K562 (cell line): ENCODE measurements at regions not wholly inside any gene's neighbourhood (a gene's known extent, or its start where the extent isn't known, plus 50 kb on each side); places are given as distances from the start of the nearest gene placed in this dataset.

ENCODE experiments used
- ATAC-seq: fragments of 200-7000 bp; cut with Tn5 transposase; 3 replicates; pipeline ENCODE4 v1.9.1; 2020; ENCODE audit warnings: moderate library complexity
- BruUV-seq: library from RNA; stranded (reverse); fragments of 400-500 nt; replicated peaks from 2 replicates; lab custom pipeline; 2021; lab: Mats Ljungman, UMichigan
- CTCF ChIA-PET: fragments of 300-600 bp; formaldehyde crosslinking; extraction: SDS; loops from one replicate; lab custom pipeline; 2021; ENCODE audit warnings: low intra/inter-chr PET ratio; lab: Yijun Ruan, JAX
- POLR2A ChIA-PET: fragments of 300-600, 350-650 bp; sonication (Branson Sonifier 250); formaldehyde crosslinking; extraction: SDS; loops from one replicate; lab custom pipeline; 2021; ENCODE audit warnings: antibody characterized with exemption, inconsistent platforms; lab: Yijun Ruan, JAX
- DNase-seq, 4 experiments: peaks; one replicate each; pipeline versions ENCODE4 v3.0.0 to v3.0.0-alpha.2; 2011 to 2018; ENCODE audit warnings: low spot score in 3 of 4, mixed read lengths in 3 of 4; ENCODE audit errors: extremely low read depth in 1 of 4
- FAIRE-seq: peaks from 2 replicates; lab custom pipeline; 2011; peaks lifted over from hg19 to GRCh38; lab: Jason Lieb, UNC
- H2AFZ ChIP-seq: 2 replicates; pipeline ENCODE4 v1.6.0; 2011; ENCODE audit warnings: low read depth, low read length, control low read depth, inconsistent platforms
- H3K27ac ChIP-seq: fragments of 200-600 bp; 3 replicates; pipeline ENCODE4 v1.8.0; 2011; ENCODE audit warnings: low read depth, mild to moderate bottlenecking, control low read depth, inconsistent platforms, low read length, moderate library complexity, mixed read lengths; ENCODE audit errors: extremely low read depth
- H3K27me3 ChIP-seq, 2 experiments: fragments of 300-600 bp in 1 of 2; 2 replicates in 1 of 2; 3 replicates in 1 of 2; pipeline versions ENCODE4 v1.6.0 to v1.8.0; 2011; ENCODE audit warnings: inconsistent platforms in 2 of 2, low read length in 2 of 2, mild to moderate bottlenecking in 1 of 2, mixed read lengths in 1 of 2, moderate library complexity in 1 of 2; ENCODE audit not compliant: control insufficient read depth in 2 of 2, insufficient read depth in 2 of 2
- H3K36me3 ChIP-seq: fragments of 300-600 bp; 3 replicates; pipeline ENCODE4 v1.8.0; 2011; ENCODE audit warnings: mild to moderate bottlenecking, low read length, inconsistent platforms; ENCODE audit not compliant: control insufficient read depth, insufficient read depth
- H3K4me1 ChIP-seq, 2 experiments: fragments of 200-600 bp in 1 of 2; replicated peaks in 1 of 2; 2 replicates in 1 of 2; 3 replicates in 1 of 2; pipeline versions ENCODE4 v1.5.1 to v1.8.0; 2011; ENCODE audit warnings: inconsistent platforms in 2 of 2, low read length in 2 of 2, mild to moderate bottlenecking in 1 of 2, mixed read lengths in 1 of 2, moderate library complexity in 1 of 2; ENCODE audit not compliant: control insufficient read depth in 2 of 2, insufficient read depth in 2 of 2
- H3K4me2 ChIP-seq: 2 replicates; pipeline ENCODE4 v1.6.1; 2011; ENCODE audit warnings: low read length, control low read depth, inconsistent platforms, mixed read lengths; ENCODE audit not compliant: insufficient read depth
- H3K4me3 ChIP-seq: fragments of 200-600 bp; sonication (generic), shearing (Covaris generic); 2 replicates; pipeline ENCODE4 v1.5.1; 2016; ENCODE audit warnings: control low read depth, inconsistent platforms
- H3K79me2 ChIP-seq: fragments of 200-600 bp; 3 replicates; pipeline ENCODE4 v1.8.0; 2011; ENCODE audit warnings: low read length, inconsistent platforms; ENCODE audit not compliant: control insufficient read depth, insufficient read depth
- H3K9ac ChIP-seq, 2 experiments: 2 replicates each; pipeline versions ENCODE4 v1.6.0 to v1.6.1; 2011; ENCODE audit warnings: low read depth in 2 of 2, low read length in 2 of 2, control low read depth in 1 of 2, inconsistent platforms in 1 of 2, mild to moderate bottlenecking in 1 of 2, mixed read lengths in 1 of 2; ENCODE audit not compliant: insufficient read depth in 1 of 2
- H3K9me1 ChIP-seq: one replicate; pipeline ENCODE4 v1.6.0; 2011; ENCODE audit warnings: inconsistent platforms, mild to moderate bottlenecking, low read length, moderate library complexity; ENCODE audit not compliant: control insufficient read depth, insufficient read depth
- H3K9me3 ChIP-seq: replicated peaks from 2 replicates; pipeline ENCODE4 v1.5.1; 2011; ENCODE audit warnings: low read depth, low read length, inconsistent platforms; ENCODE audit not compliant: control insufficient read depth, insufficient read depth
- H4K20me1 ChIP-seq: replicated peaks from 2 replicates; pipeline ENCODE4 v1.6.1; 2011; ENCODE audit warnings: low read length, inconsistent platforms, mixed read lengths; ENCODE audit not compliant: control insufficient read depth, insufficient read depth
- CHD1 ChIP-seq: fragments of 200-600 bp; sonication (generic); IDR thresholded peaks from one replicate; pipeline ENCODE4 v1.6.1; 2012; ENCODE audit warnings: mild to moderate bottlenecking, moderate library complexity, low read length, inconsistent platforms
- KDM2B ChIP-seq: fragments of 250-450 bp; sonication (Bioruptor Pico); IDR thresholded peaks from 2 replicates; pipeline ENCODE4 v1.8.0; 2021; ENCODE audit warnings: mild to moderate bottlenecking, moderate library complexity
- NR2C1 ChIP-seq, 2 experiments: fragments of 450-650 bp; IDR thresholded peaks; 2 replicates each; pipeline ENCODE4 v1.6.1; 2017; ENCODE audit warnings: mild to moderate bottlenecking in 2 of 2, antibody characterized with exemption in 1 of 2, inconsistent platforms in 1 of 2, missing compliant biosample characterization in 1 of 2, missing genetic modification characterization in 1 of 2
- RBM17 ChIP-seq: fragments of 200-400 bp; formaldehyde crosslinking; IDR thresholded peaks from 2 replicates; pipeline ENCODE4 v1.6.1; 2017; ENCODE audit warnings: low read depth, mild to moderate bottlenecking, low read length, borderline replicate concordance
- SOX6 ChIP-seq: fragments of 450-650 bp; IDR thresholded peaks from 2 replicates; pipeline ENCODE4 v1.6.1; 2014; ENCODE audit warnings: mild to moderate bottlenecking
- SREBF2 ChIP-seq: sonication (generic); formaldehyde crosslinking; IDR thresholded peaks from 2 replicates; pipeline ENCODE4 v1.4.0; 2020; ENCODE audit warnings: mild to moderate bottlenecking, missing genetic modification reagents
- SRSF7 ChIP-seq: fragments of 200-400 bp; formaldehyde crosslinking; optimal IDR thresholded peaks from 2 replicates; pipeline ENCODE3; 2017; ENCODE audit warnings: mild to moderate bottlenecking, low read depth, low read length
- ZNF133 ChIP-seq: fragments of 250-450 bp; sonication (Bioruptor Pico); IDR thresholded peaks from 2 replicates; pipeline ENCODE4 v1.4.0; 2020; ENCODE audit warnings: mild to moderate bottlenecking
- ZNF232 ChIP-seq: sonication (generic); formaldehyde crosslinking; IDR thresholded peaks from 2 replicates; pipeline ENCODE4 v1.8.0; 2022; ENCODE audit warnings: mild to moderate bottlenecking, missing genetic modification reagents
- ZNF24 ChIP-seq: fragments of 450-650 bp; IDR thresholded peaks from 2 replicates; pipeline ENCODE4 v1.6.1; 2016
- ZNF583 ChIP-seq: fragments of 250-450 bp; sonication (Bioruptor Pico); IDR thresholded peaks from 2 replicates; pipeline ENCODE4 v1.4.0; 2020
- WGBS: fragments of 100-300 bp; shearing (Covaris generic); methylation state at CpG from one replicate; pipeline ENCODE4 v1.1.6; 2016; ENCODE audit warnings: low coverage, mixed read lengths; ENCODE audit not compliant: insufficient coverage; ENCODE audit errors: missing lambda C conversion rate; 5-methylcytosine and 5-hydroxymethylcytosine counted together
- in situ Hi-C: fragments of 300-500 bp; cut with MboI; formaldehyde crosslinking; loops from 4 replicates; pipeline ENCODE4 v1.15.0; 2018; ENCODE audit warnings: inconsistent platforms, mixed read lengths
- intact Hi-C: fragments of 100-400 bp; cut with micrococcal nuclease; formaldehyde crosslinking; loops from 2 replicates; pipeline ENCODE4 v1.14.2; 2022
- TF ChIP-seq, protein P1 (sequence below): fragments of 250-450 bp; sonication (Bioruptor Pico); IDR thresholded peaks from 2 replicates; pipeline ENCODE4 v1.5.0; 2021
- TF ChIP-seq, protein P2 (sequence below), 2 experiments: fragments of 450-650 bp in 1 of 2; sonication (generic) in 1 of 2; formaldehyde crosslinking in 1 of 2; IDR thresholded peaks in 1 of 2; conservative IDR thresholded peaks in 1 of 2; 2 replicates each; pipeline versions ENCODE4 v1.6.1 to v1.8.1; 2016 to 2023; ENCODE audit warnings: mild to moderate bottlenecking in 2 of 2, moderate library complexity in 2 of 2, inconsistent platforms in 1 of 2, missing genetic modification reagents in 1 of 2

- CTCF ChIA-PET: no interaction called here
- ATAC-seq: no peak
- intact Hi-C loops: no loop called here
- H3K4me1 ChIP-seq: no peaks in the 10 kb centered on the region
- H3K4me3 ChIP-seq: no peak overlapping the region
- DNase-seq: no peak
- no peaks in the 10 kb centered on the region for H3K27me3 ChIP-seq
- WGBS: 0% methylated on average over 1 of the region's 1 CpG
- in situ Hi-C loops: no loop called here
- H3K9me3 ChIP-seq: no peaks in the 10 kb centered on the region
- H3K27ac ChIP-seq: no peak overlapping the region
- no TSS peak for BruUV-seq
- no peak overlapping the region for H2AFZ ChIP-seq
- H3K79me2 ChIP-seq: no peaks in the 10 kb centered on the region
- H3K4me2 ChIP-seq: no peak overlapping the region
- no peak for TF ChIP-seq ZNF24
- TF ChIP-seq, protein P1, sequence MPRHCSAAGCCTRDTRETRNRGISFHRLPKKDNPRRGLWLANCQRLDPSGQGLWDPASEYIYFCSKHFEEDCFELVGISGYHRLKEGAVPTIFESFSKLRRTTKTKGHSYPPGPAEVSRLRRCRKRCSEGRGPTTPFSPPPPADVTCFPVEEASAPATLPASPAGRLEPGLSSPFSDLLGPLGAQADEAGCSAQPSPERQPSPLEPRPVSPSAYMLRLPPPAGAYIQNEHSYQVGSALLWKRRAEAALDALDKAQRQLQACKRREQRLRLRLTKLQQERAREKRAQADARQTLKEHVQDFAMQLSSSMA: no peak
- TF ChIP-seq ZNF232: no peak
- no peaks in the 10 kb centered on the region for H3K36me3 ChIP-seq
- no peaks in the 10 kb centered on the region for H3K9me1 ChIP-seq
- FAIRE-seq: no peak
- no peaks in the 10 kb centered on the region for H4K20me1 ChIP-seq
- H3K9ac ChIP-seq: no peak overlapping the region
- POLR2A ChIA-PET: no interaction called here
Observed at GRCh38 chr11:81487109-81487508, 1246.6 kb downstream of the FAM181B start.

DNA sequence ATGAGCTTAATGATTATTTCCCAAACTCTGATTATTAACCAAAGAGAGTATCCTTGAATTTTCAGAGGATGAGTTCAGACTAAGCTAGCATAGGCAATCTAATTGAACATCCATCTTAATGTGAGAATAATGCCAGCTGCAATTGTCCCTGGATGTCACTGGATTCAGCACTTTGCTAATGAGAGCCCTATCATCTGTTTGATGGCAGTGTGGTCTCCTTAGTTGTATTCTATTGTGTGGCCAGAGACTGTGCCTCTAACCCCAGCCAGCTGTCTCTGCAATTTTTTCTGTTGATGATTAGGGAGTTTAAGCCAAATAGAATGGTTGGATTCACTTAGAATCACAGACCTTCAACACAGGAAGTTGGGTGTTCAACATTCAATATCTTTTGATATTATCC, 1249.5 kb downstream of the FAM181B start:
- Histone ChIP-seq H3K27me3 (no peaks in the 10 kb centered on the region), H3K79me2 (no peaks in the 10 kb centered on the region), H3K4me1 (no peaks in the 10 kb centered on the region), H4K20me1 (no peaks in the 10 kb centered on the region), H3K4me3 (no peak overlapping the region), H3K4me2 (no peak overlapping the region), H3K9me1 (no peaks in the 10 kb centered on the region), H3K9me3 (no peaks in the 10 kb centered on the region), H2AFZ (no peak overlapping the region), H3K9ac (no peak overlapping the region), H3K27ac (no peak overlapping the region), H3K36me3 (no peaks in the 10 kb centered on the region)
- CTCF ChIA-PET: no interaction called here
- ATAC-seq: no peak
- POLR2A ChIA-PET: no interaction called here
- no peak for FAIRE-seq
- intact Hi-C loops: no loop called here
- in situ Hi-C loops: no loop called here
- DNase-seq: no peak
- BruUV-seq: no TSS peak
- TF ChIP-seq, protein P2, sequence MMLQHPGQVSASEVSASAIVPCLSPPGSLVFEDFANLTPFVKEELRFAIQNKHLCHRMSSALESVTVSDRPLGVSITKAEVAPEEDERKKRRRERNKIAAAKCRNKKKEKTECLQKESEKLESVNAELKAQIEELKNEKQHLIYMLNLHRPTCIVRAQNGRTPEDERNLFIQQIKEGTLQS (IDR thresholded peaks at IDR 0.05): no peak
- TF ChIP-seq, protein P2 (CRISPR knock-in tag; conservative IDR thresholded peaks at IDR 0.05): no peak
- TF ChIP-seq RBM17 (no peak), KDM2B (CRISPR knock-in tag) (no peak), ZNF133 (no peak), CHD1 (no peak), SOX6 (no peak), SREBF2 (no peak), ZNF583 (no peak), SRSF7 (no peak), NR2C1 (IDR thresholded peaks at IDR 0.05) (no peak), NR2C1 (tag; IDR thresholded peaks at IDR 0.05) (no peak)
